ENCODE measurements at regions not wholly inside any gene's neighbourhood (a gene's known extent, or its start where the extent isn't known, plus 50 kb on each side); places are given as distances from the start of the nearest gene placed in this dataset.

- CTCF ChIA-PET = no interaction called here
- Histone ChIP-seq H3K4me2 (no peak overlapping the region), H3K9me3 (peaks cover 4% of the 10 kb centered on the region; the same call in 2 of the 3 replicates), H3K4me1 (no peaks in the 10 kb centered on the region; the same call in 2 of the 3 replicates), H3K4me3 (no peak overlapping the region), H3K27ac (no peak overlapping the region)
- ATAC-seq (no peak), FAIRE-seq (no peak), DNase-seq (ENCODE audit: low read depth in 1 of 2, low spot score in 1 of 2) (no peak)
- POLR2A ChIA-PET = no interaction called here
- TF ChIP-seq KDM5A (IDR thresholded peaks at IDR 0.05) = no peak
- no peak for TF ChIP-seq JUN (IDR thresholded peaks at IDR 0.05)
- no peak for TF ChIP-seq CTCF (IDR thresholded peaks at IDR 0.05)
- no peak for TF ChIP-seq TP53 (CRISPR knock-in tag; IDR thresholded peaks at IDR 0.05)
- no peak for TF ChIP-seq PHF8 (IDR thresholded peaks at IDR 0.05; ENCODE audit: borderline replicate concordance, low read depth)
- no peak for TF ChIP-seq E2F6 (IDR thresholded peaks at IDR 0.05; ENCODE audit: borderline replicate concordance, low read depth)
- TF ChIP-seq ZSCAN20 (CRISPR knock-in tag; IDR thresholded peaks at IDR 0.05) = no peak
- no peak for TF ChIP-seq FOXS1 (CRISPR knock-in tag; IDR thresholded peaks at IDR 0.05)
- TF ChIP-seq EP300 (IDR thresholded peaks at IDR 0.05) = no peak
- no peak for TF ChIP-seq HMGXB4 (CRISPR knock-in tag; IDR thresholded peaks at IDR 0.05; ENCODE audit: borderline replicate concordance)
- TF ChIP-seq RCOR1 (IDR thresholded peaks at IDR 0.05; ENCODE audit: low read depth, low read length) = no peak
- TF ChIP-seq PBX3 (IDR thresholded peaks at IDR 0.05) = no peak
- 54% methylated on average over 5 of the region's 5 CpGs for WGBS (ENCODE audit: missing lambda C conversion rate)
Measured at GRCh38 chr7:106356-106755, 86.0 kb upstream of the FAM20C start.

GRCh38 chr7:107233-107632, 85.1 kb upstream of the FAM20C start:
- ChIA-PET CTCF (no interaction called here), POLR2A (no interaction called here)
- Histone ChIP-seq H3K4me1 (no peaks in the 10 kb centered on the region), H3K4me3 (no peak overlapping the region), H3K9me3 (peaks cover 12% of the 10 kb centered on the region), H3K4me2 (no peak overlapping the region), H3K27ac (no peak overlapping the region)
- ATAC-seq (no peak), DNase-seq (ENCODE audit: low read depth in 1 of 2, low spot score in 1 of 2) (no peak), FAIRE-seq (no peak)
- WGBS (ENCODE audit: missing lambda C conversion rate) = 29% methylated on average over 4 of the region's 4 CpGs
- TF ChIP-seq CEBPB (IDR thresholded peaks at IDR 0.05) (no peak), ZSCAN20 (CRISPR knock-in tag; IDR thresholded peaks at IDR 0.05) (no peak), CBX2 (IDR thresholded peaks at IDR 0.05; ENCODE audit: borderline replicate concordance, low read depth) (no peak), HDAC2 (IDR thresholded peaks at IDR 0.05) (no peak), ZFP36 (IDR thresholded peaks at IDR 0.05; ENCODE audit: borderline replicate concordance, partially characterized antibody) (no peak), ESRRA (IDR thresholded peaks at IDR 0.05; ENCODE audit: borderline replicate concordance, low read length) (no peak), EHMT2 (IDR thresholded peaks at IDR 0.05; ENCODE audit: low read depth) (no peak), SMC3 (IDR thresholded peaks at IDR 0.05) (no peak), NR3C1 (IDR thresholded peaks at IDR 0.05) (no peak), E2F6 (IDR thresholded peaks at IDR 0.05; ENCODE audit: borderline replicate concordance, low read depth) (no peak), TFCP2L1 (CRISPR knock-in tag; IDR thresholded peaks at IDR 0.05) (no peak), ZC3H11A (IDR thresholded peaks at IDR 0.05) (no peak), ELK1 (IDR thresholded peaks at IDR 0.05; ENCODE audit: low read depth, low read length) (no peak), BHLHE40 (IDR thresholded peaks at IDR 0.05; ENCODE audit: low read depth, low read length) (no peak), POLR2A (IDR thresholded peaks at IDR 0.05; ENCODE audit: low read length) (no peak), BCL3 (IDR thresholded peaks at IDR 0.05) (no peak), NFE2L2 (conservative IDR thresholded peaks at IDR 0.05; ENCODE audit: low read length) (no peak), CTCF (IDR thresholded peaks at IDR 0.05) (no peak)
